Right atrium auricular region (tissue), 2 donors: ENCODE measurements at regions not wholly inside any gene's neighbourhood (a gene's known extent, or its start where the extent isn't known, plus 50 kb on each side); places are given as distances from the start of the nearest gene placed in this dataset.
"Not testable (repeated sequence)": the region's sequence is repeated elsewhere in the genome, so short reads cannot be mapped to it uniquely, and the experiment has no call there.

ENCODE experiments used
- DNase-seq: peaks from one replicate; pipeline ENCODE4 v3.0.0-alpha.2; 2019; ENCODE audit warnings: low spot score
- H3K27ac ChIP-seq, 2 donors: fragments of 200-600 bp; sonication (generic); 1 replicate in 1 of 2; 2 replicates in 1 of 2; pipeline ENCODE4 v1.5.1; 2016 to 2019
- H3K27me3 ChIP-seq, 2 donors: fragments of 200-600 bp; sonication (generic); one replicate each; pipeline versions ENCODE4 v1.5.1 to v1.6.0; 2017 to 2019
- H3K36me3 ChIP-seq: fragments of 200-600 bp; sonication (generic); one replicate; pipeline ENCODE4 v1.5.1; 2016
- H3K4me1 ChIP-seq, 2 donors: fragments of 200-600 bp; sonication (generic); one replicate each; pipeline versions ENCODE4 v1.5.1 to v1.6.0; 2017 to 2019
- H3K4me3 ChIP-seq, 2 donors: fragments of 200-600 bp; sonication (generic); 1 replicate in 1 of 2; 2 replicates in 1 of 2; pipeline ENCODE4 v1.5.1; 2017 to 2019; ENCODE audit warnings: mild to moderate bottlenecking in 1 of 2, moderate library complexity in 1 of 2
- H3K9me3 ChIP-seq, 2 donors: fragments of 200-600 bp; sonication (generic); one replicate each; pipeline ENCODE4 v1.5.1; 2019
- CTCF ChIP-seq, 2 donors: fragments of 200-600 bp; sonication (generic); IDR thresholded peaks; one replicate each; pipeline ENCODE4 v1.5.1; 2019; ENCODE audit warnings: antibody characterized with exemption in 2 of 2

GRCh38 chr10:30537586-30537985 lies 92.0 kb downstream of the LYZL2 start:
- Histone ChIP-seq H3K4me3 (no peak overlapping the region), H3K36me3 (no peaks in the 10 kb centered on the region), H3K27me3 (no peaks in the 10 kb centered on the region), H3K4me1 (peaks cover 0 to 16% of the 10 kb centered on the region in 2 donors), H3K9me3 (no peaks in the 10 kb centered on the region), H3K27ac (peak overlapping the region; percentile 46 to 63)
- DNase-seq: no peak
- no peak for TF ChIP-seq CTCF (IDR thresholded peaks at IDR 0.05)

GRCh38 chr10:30537158-30537557 lies 92.4 kb downstream of the LYZL2 start:
- not testable (repeated sequence) for H3K36me3 ChIP-seq, H3K27me3 ChIP-seq
- H3K4me1 ChIP-seq: peaks cover 0 to 16% of the 10 kb centered on the region in 2 donors

GRCh38 chr10:30536578-30536977 lies 93.0 kb downstream of the LYZL2 start:
- no peak for TF ChIP-seq CTCF (IDR thresholded peaks at IDR 0.05)
- no peaks in the 10 kb centered on the region for H3K27me3 ChIP-seq
- no peaks in the 10 kb centered on the region for H3K36me3 ChIP-seq
- H3K27ac ChIP-seq: peak overlapping the region; percentile 5 to 63
- no peak for DNase-seq
- peaks cover 0 to 16% of the 10 kb centered on the region in 2 donors for H3K4me1 ChIP-seq
- no peaks in the 10 kb centered on the region for H3K9me3 ChIP-seq
- H3K4me3 ChIP-seq: no peak overlapping the region

More at GRCh38 chr10:30537158-30537557, 92.4 kb downstream of the LYZL2 start:
- H3K4me3 ChIP-seq, H3K9me3 ChIP-seq, DNase-seq: not testable (repeated sequence)
- H3K27ac ChIP-seq: peak overlapping the region; percentile 46 to 63

- no peak overlapping the region for H3K4me3 ChIP-seq
- no peak for TF ChIP-seq CTCF (IDR thresholded peaks at IDR 0.05)
- no peak overlapping the region for H3K27ac ChIP-seq
- H3K9me3 ChIP-seq: no peaks in the 10 kb centered on the region
- H3K27me3 ChIP-seq: no peaks in the 10 kb centered on the region
- H3K4me1 ChIP-seq: peaks cover 0 to 16% of the 10 kb centered on the region in 2 donors
- H3K36me3 ChIP-seq: no peaks in the 10 kb centered on the region
- no peak for DNase-seq
Measured at GRCh38 chr10:30535677-30536076, 93.9 kb downstream of the LYZL2 start.

- Histone ChIP-seq H3K9me3 (no peaks in the 10 kb centered on the region), H3K4me3 (no peak overlapping the region), H3K27ac (no peak overlapping the region), H3K36me3 (no peaks in the 10 kb centered on the region), H3K27me3 (no peaks in the 10 kb centered on the region), H3K4me1 (peaks cover 0 to 16% of the 10 kb centered on the region in 2 donors)
- TF ChIP-seq CTCF (IDR thresholded peaks at IDR 0.05): peak; percentile 78 to 91
- DNase-seq: peak; percentile 92
Measured at GRCh38 chr10:30534465-30535144, 94.9 kb downstream of the LYZL2 start.

- H3K9me3 ChIP-seq: no peaks in the 10 kb centered on the region
- no peak for TF ChIP-seq CTCF (IDR thresholded peaks at IDR 0.05)
- H3K27me3 ChIP-seq: no peaks in the 10 kb centered on the region
- H3K27ac ChIP-seq: no peak overlapping the region
- peaks cover 0 to 4% of the 10 kb centered on the region in 2 donors for H3K4me1 ChIP-seq
- DNase-seq: no peak
- H3K36me3 ChIP-seq: no peaks in the 10 kb centered on the region
- H3K4me3 ChIP-seq: no peak overlapping the region
Measured at GRCh38 chr10:30531751-30532530, 97.6 kb downstream of the LYZL2 start.
